ENCODE measurements at regions not wholly inside any gene's neighbourhood (a gene's known extent, or its start where the extent isn't known, plus 50 kb on each side); places are given as distances from the start of the nearest gene placed in this dataset.

GRCh38 chrX:34371754-34372153 lies 239.6 kb upstream of the FAM47A start:
- no peaks in the 10 kb centered on the region for H3K27me3 ChIP-seq
- TF ChIP-seq CTCF (IDR thresholded peaks at IDR 0.05) (no peak), POLR2A (IDR thresholded peaks at IDR 0.05) (no peak)
- no peaks in the 10 kb centered on the region for H3K9me3 ChIP-seq
- H3K27ac ChIP-seq: no peak overlapping the region
- DNase-seq: no peak
- no peaks in the 10 kb centered on the region for H3K36me3 ChIP-seq
- no peaks in the 10 kb centered on the region for H3K4me1 ChIP-seq
- no peak overlapping the region for H3K4me3 ChIP-seq

GRCh38 chrX:34365471-34365870 lies 233.4 kb upstream of the FAM47A start:
- no peak overlapping the region for H3K4me3 ChIP-seq
- H3K27ac ChIP-seq: no peak overlapping the region
- no peak for DNase-seq
- no peaks in the 10 kb centered on the region for H3K4me1 ChIP-seq
- TF ChIP-seq POLR2A (IDR thresholded peaks at IDR 0.05) (no peak), CTCF (IDR thresholded peaks at IDR 0.05) (peak in 3 of 6 experiments; percentile 57 to 75 (median 60))
- H3K36me3 ChIP-seq: no peaks in the 10 kb centered on the region
- no peaks in the 10 kb centered on the region for H3K9me3 ChIP-seq
- no peaks in the 10 kb centered on the region for H3K27me3 ChIP-seq

GRCh38 chrX:34350561-34351335 lies 218.6 kb upstream of the FAM47A start:
- Histone ChIP-seq H3K4me3 (no peak overlapping the region), H3K27ac (no peak overlapping the region), H3K36me3 (no peaks in the 10 kb centered on the region), H3K9me3 (no peaks in the 10 kb centered on the region), H3K27me3 (no peaks in the 10 kb centered on the region), H3K4me1 (no peaks in the 10 kb centered on the region)
- no peak for DNase-seq
- TF ChIP-seq POLR2A (IDR thresholded peaks at IDR 0.05): no peak
- TF ChIP-seq CTCF (IDR thresholded peaks at IDR 0.05): no peak

- Histone ChIP-seq H3K9me3 (no peaks in the 10 kb centered on the region), H3K4me1 (no peaks in the 10 kb centered on the region), H3K4me3 (no peak overlapping the region), H3K27me3 (no peaks in the 10 kb centered on the region), H3K27ac (no peak overlapping the region), H3K36me3 (no peaks in the 10 kb centered on the region)
- no peak for TF ChIP-seq POLR2A (IDR thresholded peaks at IDR 0.05)
- TF ChIP-seq CTCF (IDR thresholded peaks at IDR 0.05): no peak
- no peak for DNase-seq
These were observed 210.9 kb upstream of the FAM47A start for GRCh38 chrX:34343001-34343400.

GRCh38 chrX:34341814-34342213 lies 209.7 kb upstream of the FAM47A start:
- no peak for DNase-seq
- H3K9me3 ChIP-seq: no peaks in the 10 kb centered on the region
- TF ChIP-seq POLR2A (IDR thresholded peaks at IDR 0.05) (no peak), CTCF (IDR thresholded peaks at IDR 0.05) (no peak)
- H3K27me3 ChIP-seq: no peaks in the 10 kb centered on the region
- no peak overlapping the region for H3K27ac ChIP-seq
- H3K4me3 ChIP-seq: no peak overlapping the region
- no peaks in the 10 kb centered on the region for H3K36me3 ChIP-seq
- no peaks in the 10 kb centered on the region for H3K4me1 ChIP-seq

Measured in Peyer's patch (tissue), 4 donors.